ENCODE measurements at regions not wholly inside any gene's neighbourhood (a gene's known extent, or its start where the extent isn't known, plus 50 kb on each side); places are given as distances from the start of the nearest gene placed in this dataset.

- no peak for DNase-seq
Measured at GRCh38 chr4:114361249-114361648, 237.4 kb upstream of the UGT8 start.

GRCh38 chr4:114364857-114365256 is 233.8 kb upstream of the UGT8 start:
- peak in 1 of 3 donors; percentile 88 for DNase-seq

GRCh38 chr4:114365591-114365990 is 233.0 kb upstream of the UGT8 start:
- no peak for DNase-seq

GRCh38 chr4:114366368-114366767 is 232.2 kb upstream of the UGT8 start:
- DNase-seq = no peak

- no peak for DNase-seq
Measured at GRCh38 chr4:114368751-114369150, 229.9 kb upstream of the UGT8 start.

- no peak for DNase-seq
Measured at GRCh38 chr4:114373508-114373907, 225.1 kb upstream of the UGT8 start.

GRCh38 chr4:114378305-114378903 is 220.2 kb upstream of the UGT8 start:
- peak; percentile 38 to 54 (median 40) for DNase-seq

- no peak for DNase-seq
Measured at GRCh38 chr4:114383067-114383466, 215.5 kb upstream of the UGT8 start.

- peak in 2 of 3 donors; percentile 26 to 85 for DNase-seq
Measured at GRCh38 chr4:114383721-114384120, 214.9 kb upstream of the UGT8 start.

- DNase-seq = peak; percentile 38 to 66 (median 49)
Measured at GRCh38 chr4:114384629-114385028, 214.0 kb upstream of the UGT8 start.

- no peak for DNase-seq
Measured at GRCh38 chr4:114385195-114385985, 213.2 kb upstream of the UGT8 start.

- peak in 2 of 3 donors; percentile 35 to 60 for DNase-seq
Measured at GRCh38 chr4:114386637-114387233, 211.9 kb upstream of the UGT8 start.

- DNase-seq = no peak
Measured at GRCh38 chr4:114389070-114389685, 209.4 kb upstream of the UGT8 start.

GRCh38 chr4:114393295-114394038 is 205.1 kb upstream of the UGT8 start:
- no peak for DNase-seq

- no peak for DNase-seq
Measured at GRCh38 chr4:114396808-114397207, 201.8 kb upstream of the UGT8 start.

- DNase-seq = no peak
Measured at GRCh38 chr4:114398410-114398809, 200.2 kb upstream of the UGT8 start.

GRCh38 chr4:114399105-114399504 is 199.5 kb upstream of the UGT8 start:
- no peak for DNase-seq

GRCh38 chr4:114400531-114400930 is 198.1 kb upstream of the UGT8 start:
- no peak for DNase-seq

GRCh38 chr4:114401483-114401882 is 197.1 kb upstream of the UGT8 start:
- DNase-seq = no peak

- DNase-seq = no peak
Measured at GRCh38 chr4:114417214-114417613, 181.4 kb upstream of the UGT8 start.

GRCh38 chr4:114420069-114420468 is 178.5 kb upstream of the UGT8 start:
- DNase-seq = no peak

GRCh38 chr4:114423582-114423981 is 175.0 kb upstream of the UGT8 start:
- no peak for DNase-seq

Measured in muscle of back (tissue), 3 donors.